K562 (cell line): ENCODE measurements at regions not wholly inside any gene's neighbourhood (a gene's known extent, or its start where the extent isn't known, plus 50 kb on each side); places are given as distances from the start of the nearest gene placed in this dataset.

Experiments
- CBFA2T3 ChIP-seq: fragments of 450-650 bp; IDR thresholded peaks from 2 replicates; pipeline ENCODE4 v1.6.1; 2017
- EGR1 ChIP-seq: fragments of 450-650 bp; conservative IDR thresholded peaks from 2 replicates; pipeline ENCODE4 v1.6.1; 2017; ENCODE audit warnings: mild to moderate bottlenecking
- MCM7 ChIP-seq, 2 experiments: fragments of 450-650 bp; IDR thresholded peaks; 2 replicates each; pipeline ENCODE4 v1.6.1; 2016 to 2018
- NFIC ChIP-seq: fragments of 450-650 bp; IDR thresholded peaks from 2 replicates; pipeline ENCODE4 v1.6.1; 2017; ENCODE audit warnings: mild to moderate bottlenecking, inconsistent platforms
- NFIX ChIP-seq: fragments of 250-450 bp; sonication (Bioruptor Pico); IDR thresholded peaks from 2 replicates; pipeline ENCODE4 v1.4.0; 2020; ENCODE audit warnings: low read depth, mild to moderate bottlenecking, moderate library complexity
- NUFIP1 ChIP-seq: fragments of 450-650 bp; IDR thresholded peaks from 2 replicates; pipeline ENCODE4 v1.6.1; 2018; ENCODE audit not compliant: partially characterized antibody
- PCBP1 ChIP-seq: fragments of 200-400 bp; formaldehyde crosslinking; IDR thresholded peaks from 2 replicates; pipeline ENCODE4 v1.6.1; 2018; ENCODE audit warnings: mild to moderate bottlenecking, low read depth, low read length; ENCODE audit not compliant: poor library complexity, severe bottlenecking
- PYGO2 ChIP-seq: fragments of 450-650 bp; IDR thresholded peaks from 2 replicates; pipeline ENCODE4 v1.6.1; 2016; ENCODE audit warnings: mild to moderate bottlenecking, missing genetic modification characterization, moderate library complexity, missing compliant biosample characterization
- RNF2 ChIP-seq: sonication (generic); IDR thresholded peaks from 2 replicates; pipeline ENCODE4 v1.6.1; 2016
- SIN3B ChIP-seq: fragments of 450-650 bp; IDR thresholded peaks from 2 replicates; pipeline ENCODE4 v1.6.1; 2017; ENCODE audit warnings: low read depth, mild to moderate bottlenecking, moderate library complexity
- XRCC4 ChIP-seq: IDR thresholded peaks from one replicate; pipeline ENCODE4 v1.6.1; 2011; ENCODE audit not compliant: insufficient read depth, insufficient read length; ENCODE audit errors: extremely low read depth
- ZBED1 ChIP-seq: IDR thresholded peaks from 2 replicates; pipeline ENCODE4 v1.6.1; 2014
- ZNF24 ChIP-seq: fragments of 450-650 bp; IDR thresholded peaks from 2 replicates; pipeline ENCODE4 v1.6.1; 2016
- ZNF717 ChIP-seq: fragments of 250-450 bp; sonication (Bioruptor Pico); IDR thresholded peaks from 2 replicates; pipeline ENCODE4 v1.5.0; 2021
- TF ChIP-seq, protein P1 (sequence below): fragments of 450-650 bp; IDR thresholded peaks from 2 replicates; pipeline ENCODE4 v1.6.1; 2016; ENCODE audit warnings: antibody characterized with exemption
- TF ChIP-seq, protein P2 (sequence below), 2 experiments: IDR thresholded peaks; 2 replicates each; pipeline ENCODE4 v1.6.1; 2011; ENCODE audit warnings: borderline replicate concordance in 1 of 2, control low read depth in 1 of 2, low read depth in 1 of 2, low read length in 1 of 2, mild to moderate bottlenecking in 1 of 2, mixed read lengths in 1 of 2, moderate library complexity in 1 of 2; ENCODE audit not compliant: insufficient read depth in 1 of 2, insufficient read length in 1 of 2, poor library complexity in 1 of 2, severe bottlenecking in 1 of 2; ENCODE audit errors: extremely low read depth in 1 of 2
- TF ChIP-seq, protein P3 (sequence below), 2 experiments: fragments of 250-450 bp in 1 of 2; fragments of 450-650 bp in 1 of 2; sonication (Bioruptor Pico) in 1 of 2; IDR thresholded peaks; 2 replicates each; pipeline versions ENCODE4 v1.6.1 to v1.8.0; 2016 to 2021; ENCODE audit warnings: mild to moderate bottlenecking in 2 of 2, moderate library complexity in 2 of 2, missing compliant biosample characterization in 1 of 2, missing genetic modification characterization in 1 of 2
- TF ChIP-seq, protein P4 (sequence below): sonication (generic); formaldehyde crosslinking; IDR thresholded peaks from 2 replicates; pipeline ENCODE4 v1.8.1; 2023; ENCODE audit warnings: mild to moderate bottlenecking, missing genetic modification reagents, moderate library complexity
- TF ChIP-seq, protein P5 (sequence below): sonication (generic); formaldehyde crosslinking; IDR thresholded peaks from 2 replicates; pipeline ENCODE4 v1.8.1; 2023; ENCODE audit warnings: mild to moderate bottlenecking, missing genetic modification reagents
- TF ChIP-seq, protein P6 (sequence below): fragments of 200-800 bp; sonication (Bioruptor generic); IDR thresholded peaks from 2 replicates; pipeline ENCODE4 v1.6.1; 2017; ENCODE audit warnings: missing genetic modification characterization, missing compliant biosample characterization
- TF ChIP-seq, protein P7 (sequence below): fragments of 200-800 bp; sonication (Bioruptor generic); IDR thresholded peaks from 2 replicates; pipeline ENCODE4 v1.6.1; 2017; ENCODE audit warnings: missing genetic modification characterization, missing compliant biosample characterization

DNA sequence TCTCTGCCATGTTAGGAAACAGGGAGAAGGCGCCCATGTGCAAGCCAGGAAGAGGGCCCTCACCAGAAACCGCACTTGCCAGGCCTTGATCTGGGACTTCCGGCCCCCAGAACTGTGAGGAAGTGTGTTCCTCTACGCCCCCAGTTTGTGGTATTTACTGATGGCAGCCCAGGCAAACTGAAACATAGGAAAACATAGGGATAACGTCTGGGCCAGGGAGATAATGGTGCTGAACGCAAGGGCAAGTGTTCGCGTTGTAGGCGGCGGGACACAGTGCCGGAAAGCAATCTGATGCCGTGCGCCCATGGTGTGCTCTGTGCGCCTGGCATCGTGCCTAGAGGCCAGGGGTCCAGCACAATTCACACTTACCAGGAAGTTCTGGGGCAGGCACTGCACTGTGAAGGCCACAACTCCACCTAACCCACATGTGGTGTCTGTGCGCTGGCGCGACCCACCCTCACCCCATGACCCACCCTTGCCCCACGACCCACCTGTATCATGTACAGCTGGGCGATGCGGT lies 53.6 kb downstream of the ARL6IP4 start (continued):
- TF ChIP-seq XRCC4 (no peak), ZNF717 (CRISPR knock-in tag) (no peak), MCM7 (IDR thresholded peaks at IDR 0.05) (no peak), ZBED1 (no peak), NFIX (CRISPR knock-in tag) (no peak), ZNF24 (no peak), PCBP1 (no peak), NFIC (peak; percentile 75), PYGO2 (no peak), EGR1 (peak; percentile 88), NUFIP1 (no peak), SIN3B (no peak), RNF2 (peak; percentile 53; the same call in 1 of the 2 replicates), CBFA2T3 (peak; percentile 79)
- TF ChIP-seq, protein P1, sequence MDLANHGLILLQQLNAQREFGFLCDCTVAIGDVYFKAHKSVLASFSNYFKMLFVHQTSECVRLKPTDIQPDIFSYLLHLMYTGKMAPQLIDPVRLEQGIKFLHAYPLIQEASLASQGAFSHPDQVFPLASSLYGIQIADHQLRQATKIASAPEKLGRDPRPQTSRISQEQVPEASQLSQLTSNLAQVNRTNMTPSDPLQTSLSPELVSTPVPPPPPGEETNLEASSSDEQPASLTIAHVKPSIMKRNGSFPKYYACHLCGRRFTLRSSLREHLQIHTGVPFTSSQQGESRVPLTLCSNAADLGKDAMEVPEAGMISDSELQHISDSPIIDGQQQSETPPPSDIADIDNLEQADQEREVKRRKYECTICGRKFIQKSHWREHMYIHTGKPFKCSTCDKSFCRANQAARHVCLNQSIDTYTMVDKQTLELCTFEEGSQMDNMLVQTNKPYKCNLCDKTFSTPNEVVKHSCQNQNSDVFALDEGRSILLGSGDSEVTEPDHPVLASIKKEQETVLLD = no peak
- TF ChIP-seq, protein P2, sequence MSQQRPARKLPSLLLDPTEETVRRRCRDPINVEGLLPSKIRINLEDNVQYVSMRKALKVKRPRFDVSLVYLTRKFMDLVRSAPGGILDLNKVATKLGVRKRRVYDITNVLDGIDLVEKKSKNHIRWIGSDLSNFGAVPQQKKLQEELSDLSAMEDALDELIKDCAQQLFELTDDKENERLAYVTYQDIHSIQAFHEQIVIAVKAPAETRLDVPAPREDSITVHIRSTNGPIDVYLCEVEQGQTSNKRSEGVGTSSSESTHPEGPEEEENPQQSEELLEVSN (IDR thresholded peaks at IDR 0.05; ENCODE audit: borderline replicate concordance in 1 of 2, extremely low read depth in 1 of 2, insufficient read depth in 1 of 2, insufficient read length in 1 of 2, low read depth in 1 of 2, low read length in 1 of 2, poor library complexity in 1 of 2, severe bottlenecking in 1 of 2) = peak in 1 of 2 experiments; percentile 45
- TF ChIP-seq, protein P3, sequence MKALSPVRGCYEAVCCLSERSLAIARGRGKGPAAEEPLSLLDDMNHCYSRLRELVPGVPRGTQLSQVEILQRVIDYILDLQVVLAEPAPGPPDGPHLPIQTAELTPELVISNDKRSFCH (CRISPR knock-in tag; IDR thresholded peaks at IDR 0.05) = no peak
- TF ChIP-seq, protein P3 (tag; IDR thresholded peaks at IDR 0.05) = peak; percentile 29; the same call in 1 of the 2 replicates
- TF ChIP-seq, protein P4, sequence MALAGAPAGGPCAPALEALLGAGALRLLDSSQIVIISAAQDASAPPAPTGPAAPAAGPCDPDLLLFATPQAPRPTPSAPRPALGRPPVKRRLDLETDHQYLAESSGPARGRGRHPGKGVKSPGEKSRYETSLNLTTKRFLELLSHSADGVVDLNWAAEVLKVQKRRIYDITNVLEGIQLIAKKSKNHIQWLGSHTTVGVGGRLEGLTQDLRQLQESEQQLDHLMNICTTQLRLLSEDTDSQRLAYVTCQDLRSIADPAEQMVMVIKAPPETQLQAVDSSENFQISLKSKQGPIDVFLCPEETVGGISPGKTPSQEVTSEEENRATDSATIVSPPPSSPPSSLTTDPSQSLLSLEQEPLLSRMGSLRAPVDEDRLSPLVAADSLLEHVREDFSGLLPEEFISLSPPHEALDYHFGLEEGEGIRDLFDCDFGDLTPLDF = no peak
- TF ChIP-seq, protein P5, sequence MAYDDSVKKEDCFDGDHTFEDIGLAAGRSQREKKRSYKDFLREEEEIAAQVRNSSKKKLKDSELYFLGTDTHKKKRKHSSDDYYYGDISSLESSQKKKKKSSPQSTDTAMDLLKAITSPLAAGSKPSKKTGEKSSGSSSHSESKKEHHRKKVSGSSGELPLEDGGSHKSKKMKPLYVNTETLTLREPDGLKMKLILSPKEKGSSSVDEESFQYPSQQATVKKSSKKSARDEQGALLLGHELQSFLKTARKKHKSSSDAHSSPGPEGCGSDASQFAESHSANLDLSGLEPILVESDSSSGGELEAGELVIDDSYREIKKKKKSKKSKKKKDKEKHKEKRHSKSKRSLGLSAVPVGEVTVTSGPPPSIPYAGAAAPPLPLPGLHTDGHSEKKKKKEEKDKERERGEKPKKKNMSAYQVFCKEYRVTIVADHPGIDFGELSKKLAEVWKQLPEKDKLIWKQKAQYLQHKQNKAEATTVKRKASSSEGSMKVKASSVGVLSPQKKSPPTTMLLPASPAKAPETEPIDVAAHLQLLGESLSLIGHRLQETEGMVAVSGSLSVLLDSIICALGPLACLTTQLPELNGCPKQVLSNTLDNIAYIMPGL (CRISPR knock-in tag) = no peak
- TF ChIP-seq, protein P6, sequence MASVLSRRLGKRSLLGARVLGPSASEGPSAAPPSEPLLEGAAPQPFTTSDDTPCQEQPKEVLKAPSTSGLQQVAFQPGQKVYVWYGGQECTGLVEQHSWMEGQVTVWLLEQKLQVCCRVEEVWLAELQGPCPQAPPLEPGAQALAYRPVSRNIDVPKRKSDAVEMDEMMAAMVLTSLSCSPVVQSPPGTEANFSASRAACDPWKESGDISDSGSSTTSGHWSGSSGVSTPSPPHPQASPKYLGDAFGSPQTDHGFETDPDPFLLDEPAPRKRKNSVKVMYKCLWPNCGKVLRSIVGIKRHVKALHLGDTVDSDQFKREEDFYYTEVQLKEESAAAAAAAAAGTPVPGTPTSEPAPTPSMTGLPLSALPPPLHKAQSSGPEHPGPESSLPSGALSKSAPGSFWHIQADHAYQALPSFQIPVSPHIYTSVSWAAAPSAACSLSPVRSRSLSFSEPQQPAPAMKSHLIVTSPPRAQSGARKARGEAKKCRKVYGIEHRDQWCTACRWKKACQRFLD (CRISPR knock-in tag) = peak; percentile 63
- TF ChIP-seq, protein P7, sequence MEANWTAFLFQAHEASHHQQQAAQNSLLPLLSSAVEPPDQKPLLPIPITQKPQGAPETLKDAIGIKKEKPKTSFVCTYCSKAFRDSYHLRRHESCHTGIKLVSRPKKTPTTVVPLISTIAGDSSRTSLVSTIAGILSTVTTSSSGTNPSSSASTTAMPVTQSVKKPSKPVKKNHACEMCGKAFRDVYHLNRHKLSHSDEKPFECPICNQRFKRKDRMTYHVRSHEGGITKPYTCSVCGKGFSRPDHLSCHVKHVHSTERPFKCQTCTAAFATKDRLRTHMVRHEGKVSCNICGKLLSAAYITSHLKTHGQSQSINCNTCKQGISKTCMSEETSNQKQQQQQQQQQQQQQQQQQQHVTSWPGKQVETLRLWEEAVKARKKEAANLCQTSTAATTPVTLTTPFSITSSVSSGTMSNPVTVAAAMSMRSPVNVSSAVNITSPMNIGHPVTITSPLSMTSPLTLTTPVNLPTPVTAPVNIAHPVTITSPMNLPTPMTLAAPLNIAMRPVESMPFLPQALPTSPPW (CRISPR knock-in tag) = peak; percentile 52
